ENCODE measurements at regions not wholly inside any gene's neighbourhood (a gene's known extent, or its start where the extent isn't known, plus 50 kb on each side); places are given as distances from the start of the nearest gene placed in this dataset.

DNA sequence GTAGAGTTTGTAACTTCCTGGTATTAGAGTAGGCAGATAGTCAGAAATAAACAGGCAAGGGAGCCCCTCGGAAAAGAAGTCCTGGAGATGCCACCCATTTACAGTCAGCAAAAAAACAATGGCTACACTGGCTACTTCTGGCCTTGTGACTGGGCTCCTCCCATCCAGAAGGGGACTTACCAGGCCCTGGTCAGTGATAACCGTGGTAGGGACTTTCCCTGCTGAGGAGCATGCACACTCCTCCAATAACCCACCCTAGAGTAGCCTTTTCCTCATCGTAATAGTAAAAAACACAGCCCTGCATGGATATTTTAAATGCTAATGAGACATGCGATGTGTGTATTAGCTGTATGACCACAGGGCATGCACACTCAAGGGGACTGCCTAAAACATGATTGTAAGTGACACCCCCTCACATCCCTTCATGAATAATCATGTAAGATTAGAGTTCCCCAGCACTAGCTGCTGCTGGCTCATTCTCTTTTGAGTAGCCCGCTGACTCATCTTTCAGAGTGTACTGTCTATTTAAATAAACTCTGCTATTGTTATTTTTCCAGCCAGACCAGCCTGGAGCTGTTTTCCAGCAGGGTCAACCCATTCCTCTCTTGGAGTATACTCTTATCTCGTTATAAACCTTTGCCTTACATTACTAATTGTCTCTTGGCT lies 413.8 kb upstream of the TMTC1 start:
- TF ChIP-seq, protein P1, sequence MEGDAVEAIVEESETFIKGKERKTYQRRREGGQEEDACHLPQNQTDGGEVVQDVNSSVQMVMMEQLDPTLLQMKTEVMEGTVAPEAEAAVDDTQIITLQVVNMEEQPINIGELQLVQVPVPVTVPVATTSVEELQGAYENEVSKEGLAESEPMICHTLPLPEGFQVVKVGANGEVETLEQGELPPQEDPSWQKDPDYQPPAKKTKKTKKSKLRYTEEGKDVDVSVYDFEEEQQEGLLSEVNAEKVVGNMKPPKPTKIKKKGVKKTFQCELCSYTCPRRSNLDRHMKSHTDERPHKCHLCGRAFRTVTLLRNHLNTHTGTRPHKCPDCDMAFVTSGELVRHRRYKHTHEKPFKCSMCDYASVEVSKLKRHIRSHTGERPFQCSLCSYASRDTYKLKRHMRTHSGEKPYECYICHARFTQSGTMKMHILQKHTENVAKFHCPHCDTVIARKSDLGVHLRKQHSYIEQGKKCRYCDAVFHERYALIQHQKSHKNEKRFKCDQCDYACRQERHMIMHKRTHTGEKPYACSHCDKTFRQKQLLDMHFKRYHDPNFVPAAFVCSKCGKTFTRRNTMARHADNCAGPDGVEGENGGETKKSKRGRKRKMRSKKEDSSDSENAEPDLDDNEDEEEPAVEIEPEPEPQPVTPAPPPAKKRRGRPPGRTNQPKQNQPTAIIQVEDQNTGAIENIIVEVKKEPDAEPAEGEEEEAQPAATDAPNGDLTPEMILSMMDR (conservative IDR thresholded peaks at IDR 0.05; ENCODE audit: low read depth, low read length) = no peak
- TF ChIP-seq EZH2 (IDR thresholded peaks at IDR 0.05; ENCODE audit: low read length, unreplicated experiment) (no peak), EZH2phosphoT487 (IDR thresholded peaks at IDR 0.05; ENCODE audit: borderline replicate concordance, low read length) (no peak)
